ENCODE measurements at regions not wholly inside any gene's neighbourhood (a gene's known extent, or its start where the extent isn't known, plus 50 kb on each side); places are given as distances from the start of the nearest gene placed in this dataset.
A peak's percentile ranks its signal among the peaks of the same experiment; 100 is the strongest.
"Not testable (repeated sequence)": the region's sequence is repeated elsewhere in the genome, so short reads cannot be mapped to it uniquely, and the experiment has no call there.

- H3K36me3 Mint-ChIP-seq: no peaks in the 10 kb centered on the region
- H3K4me3 Mint-ChIP-seq: no peak overlapping the region
- H3K9me3 Mint-ChIP-seq: peaks cover 3% of the 10 kb centered on the region; the same call in 1 of the 2 replicates
- no peak for DNase-seq (ENCODE audit: low spot score)
- peaks cover 14% of the 10 kb centered on the region for H3K4me1 Mint-ChIP-seq
- CTCF ChIA-PET: no interaction called here
- POLR2A ChIA-PET: no interaction called here
- H3K27ac Mint-ChIP-seq: no peak overlapping the region
- H3K27me3 Mint-ChIP-seq (ENCODE audit: low read depth): peaks cover 3% of the 10 kb centered on the region; the same call in 1 of the 2 replicates
- no peak for ATAC-seq
- TF ChIP-seq ATF3 (CRISPR knock-in tag; conservative IDR thresholded peaks at IDR 0.05) (no peak), HMGXB4 (CRISPR knock-in tag; IDR thresholded peaks at IDR 0.05) (no peak), USF2 (CRISPR knock-in tag; IDR thresholded peaks at IDR 0.05) (no peak), CBFB (CRISPR knock-in tag; IDR thresholded peaks at IDR 0.05; ENCODE audit: low read depth) (no peak), ZNF138 (CRISPR knock-in tag; conservative IDR thresholded peaks at IDR 0.05) (no peak), NFATC4 (CRISPR knock-in tag; IDR thresholded peaks at IDR 0.05) (no peak), GABPB1 (CRISPR knock-in tag; IDR thresholded peaks at IDR 0.05) (no peak), ELF4 (CRISPR knock-in tag; IDR thresholded peaks at IDR 0.05; ENCODE audit: low read depth) (no peak), GTF2I (CRISPR knock-in tag; conservative IDR thresholded peaks at IDR 0.05) (no peak), NFE2L1 (CRISPR knock-in tag; IDR thresholded peaks at IDR 0.05) (no peak), CTCF (IDR thresholded peaks at IDR 0.05) (no peak), MYBL2 (CRISPR knock-in tag; IDR thresholded peaks at IDR 0.05) (no peak), NR1H2 (CRISPR knock-in tag; IDR thresholded peaks at IDR 0.05) (no peak), ZBTB21 (CRISPR knock-in tag; IDR thresholded peaks at IDR 0.05; ENCODE audit: borderline replicate concordance) (no peak)
Observed at GRCh38 chr4:91764085-91764484, 539.7 kb upstream of the GRID2 start.

- H3K27ac Mint-ChIP-seq: no peak overlapping the region
- peaks cover 33% of the 10 kb centered on the region for H3K36me3 Mint-ChIP-seq
- no peak for DNase-seq (ENCODE audit: low spot score)
- ATAC-seq: no peak
- peaks cover 48% of the 10 kb centered on the region for H3K9me3 Mint-ChIP-seq
- no peak for TF ChIP-seq ZNF671 (CRISPR knock-in tag; IDR thresholded peaks at IDR 0.05)
- no peak for TF ChIP-seq E2F1 (CRISPR knock-in tag; IDR thresholded peaks at IDR 0.05)
- no peak overlapping the region for H3K4me3 Mint-ChIP-seq
- peaks cover 16% of the 10 kb centered on the region; the same call in 1 of the 2 replicates for H3K27me3 Mint-ChIP-seq (ENCODE audit: low read depth)
- ChIA-PET POLR2A (no interaction called here), CTCF (no interaction called here)
- peaks cover 8% of the 10 kb centered on the region for H3K4me1 Mint-ChIP-seq
Observed at GRCh38 chr4:91769912-91770311, 533.9 kb upstream of the GRID2 start.

- Mint-ChIP-seq H3K27ac (peak overlapping the region; percentile 93), H3K4me3 (peak overlapping the region; percentile 85), H3K36me3 (peaks cover 15% of the 10 kb centered on the region; the same call in 1 of the 2 replicates), H3K9me3 (peaks cover 10% of the 10 kb centered on the region)
- DNase-seq (ENCODE audit: low spot score): peak; percentile 26
- H3K4me1 Mint-ChIP-seq; POLR2A ChIA-PET; H3K27me3 Mint-ChIP-seq (ENCODE audit: low read depth); ATAC-seq; CTCF ChIA-PET: not testable (repeated sequence)
- TF ChIP-seq FOXP1 (CRISPR knock-in tag; IDR thresholded peaks at IDR 0.05; ENCODE audit: borderline replicate concordance) (0 out of 2 replicates have a peak, but pooled peaks have one; percentile 33), ZNF281 (CRISPR knock-in tag; IDR thresholded peaks at IDR 0.05) (0 out of 2 replicates have a peak, but pooled peaks have one; percentile 42), MAX (CRISPR knock-in tag; IDR thresholded peaks at IDR 0.05) (peak; percentile 29; the same call in 1 of the 2 replicates)
Observed at GRCh38 chr4:91791631-91792030, 512.1 kb upstream of the GRID2 start.
